GM13976 (cell line): ENCODE measurements at regions not wholly inside any gene's neighbourhood (a gene's known extent, or its start where the extent isn't known, plus 50 kb on each side); places are given as distances from the start of the nearest gene placed in this dataset.
"Not testable (repeated sequence)": the region's sequence is repeated elsewhere in the genome, so short reads cannot be mapped to it uniquely, and the experiment has no call there.

ENCODE experiments used
- DNase-seq: peaks from one replicate; pipeline ENCODE4 v3.0.0; 2012; ENCODE audit warnings: low spot score
- in situ Hi-C: fragments of 300-500 bp; cut with MboI; formaldehyde crosslinking; loops from one replicate; pipeline ENCODE4 v1.12.0; 2022; ENCODE audit warnings: low sequenced_read_pairs, mixed read lengths, inconsistent platforms; ENCODE audit not compliant: unreplicated experiment
- TF ChIP-seq, protein P1 (sequence below): IDR thresholded peaks from 2 replicates; pipeline ENCODE4 v1.5.1; 2012; ENCODE audit warnings: borderline replicate concordance, mild to moderate bottlenecking; ENCODE audit not compliant: insufficient read depth; ENCODE audit errors: extremely low read depth, missing control alignments, control extremely low read depth

DNA sequence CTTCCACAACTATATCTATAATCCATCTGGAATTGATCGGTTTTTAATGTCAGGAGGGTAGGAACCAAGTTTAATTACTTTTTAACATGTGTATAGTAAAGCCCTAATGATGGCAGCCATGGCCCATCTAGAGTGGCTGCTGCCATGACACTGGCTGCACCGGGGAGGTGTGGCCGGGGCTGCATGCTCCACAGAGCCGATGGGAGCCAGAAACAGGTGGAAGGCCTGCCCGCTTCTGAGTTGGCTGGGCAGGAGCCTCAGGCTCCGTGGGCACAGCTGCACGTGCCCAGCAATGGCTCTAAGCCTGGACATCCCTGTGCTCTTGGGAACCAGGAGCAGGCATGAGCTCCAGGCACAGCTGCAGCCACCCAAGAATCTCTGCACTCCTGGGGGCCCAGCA is 73.0 kb downstream of the GBP6 start:
- in situ Hi-C loops, result no loop called here
- TF ChIP-seq, protein P1, sequence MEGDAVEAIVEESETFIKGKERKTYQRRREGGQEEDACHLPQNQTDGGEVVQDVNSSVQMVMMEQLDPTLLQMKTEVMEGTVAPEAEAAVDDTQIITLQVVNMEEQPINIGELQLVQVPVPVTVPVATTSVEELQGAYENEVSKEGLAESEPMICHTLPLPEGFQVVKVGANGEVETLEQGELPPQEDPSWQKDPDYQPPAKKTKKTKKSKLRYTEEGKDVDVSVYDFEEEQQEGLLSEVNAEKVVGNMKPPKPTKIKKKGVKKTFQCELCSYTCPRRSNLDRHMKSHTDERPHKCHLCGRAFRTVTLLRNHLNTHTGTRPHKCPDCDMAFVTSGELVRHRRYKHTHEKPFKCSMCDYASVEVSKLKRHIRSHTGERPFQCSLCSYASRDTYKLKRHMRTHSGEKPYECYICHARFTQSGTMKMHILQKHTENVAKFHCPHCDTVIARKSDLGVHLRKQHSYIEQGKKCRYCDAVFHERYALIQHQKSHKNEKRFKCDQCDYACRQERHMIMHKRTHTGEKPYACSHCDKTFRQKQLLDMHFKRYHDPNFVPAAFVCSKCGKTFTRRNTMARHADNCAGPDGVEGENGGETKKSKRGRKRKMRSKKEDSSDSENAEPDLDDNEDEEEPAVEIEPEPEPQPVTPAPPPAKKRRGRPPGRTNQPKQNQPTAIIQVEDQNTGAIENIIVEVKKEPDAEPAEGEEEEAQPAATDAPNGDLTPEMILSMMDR, result no peak
- DNase-seq, result no peak

DNA sequence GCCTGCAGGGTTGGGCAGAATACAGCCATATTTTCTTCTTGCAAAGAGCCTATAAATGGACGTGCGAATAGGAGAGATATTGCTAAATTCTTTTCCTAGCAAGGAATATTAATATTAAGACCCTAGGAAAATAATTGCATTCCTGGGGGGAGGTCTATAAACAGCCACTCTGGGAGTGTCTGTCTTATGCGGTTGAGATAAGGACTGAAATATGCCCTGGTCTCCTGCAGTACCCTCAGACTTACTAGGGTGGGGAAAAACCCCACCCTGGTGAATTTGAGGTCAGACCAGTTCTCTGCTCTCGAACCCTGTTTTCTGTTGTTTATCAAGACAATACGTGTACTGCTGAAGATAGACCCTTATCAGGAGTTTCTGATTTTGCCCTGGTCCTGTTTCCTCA is 74.4 kb downstream of the GBP6 start:
- in situ Hi-C loops, DNase-seq: not testable (repeated sequence)

DNA sequence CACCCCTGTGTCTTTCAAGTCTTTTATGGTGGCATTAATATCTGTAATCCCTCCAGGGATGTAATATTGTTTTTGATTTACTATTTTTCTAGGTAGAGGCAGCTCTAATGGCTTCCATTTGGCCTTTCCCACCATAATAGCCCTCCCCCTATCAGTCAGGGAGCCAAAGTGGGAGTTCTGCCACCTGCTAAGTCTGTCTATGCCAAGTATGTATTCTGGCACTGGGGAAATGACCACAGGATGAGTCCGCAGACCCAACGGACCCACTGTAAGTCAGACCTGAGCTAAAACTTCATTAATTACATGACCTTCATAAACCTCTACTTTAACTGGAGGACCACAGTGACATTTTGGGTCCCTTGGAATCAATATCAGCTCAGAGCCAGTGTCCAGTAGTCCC is 77.1 kb downstream of the GBP6 start:
- TF ChIP-seq, protein P1, result no peak
- DNase-seq, result no peak
- in situ Hi-C loops, result no loop called here

DNA sequence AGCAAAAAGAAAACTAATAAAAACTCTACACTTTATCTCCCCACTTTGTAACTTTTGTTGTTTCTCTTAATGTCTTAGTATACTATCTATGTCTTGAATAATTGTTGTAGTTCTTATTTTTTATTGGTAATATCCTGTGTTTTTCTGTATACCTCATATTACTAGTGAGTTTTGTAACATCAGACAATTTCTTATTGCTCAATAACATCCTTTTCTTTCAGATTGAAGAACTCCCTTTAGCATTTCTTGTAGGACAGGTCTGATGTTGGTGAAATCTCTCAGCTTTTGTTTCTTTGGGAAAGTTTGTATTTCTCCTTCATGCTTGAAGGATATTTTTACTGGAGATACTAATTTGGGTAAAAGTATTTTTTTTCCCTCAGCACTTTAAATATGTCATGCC is 79.8 kb upstream of the LRRC8B start:
- no peak for DNase-seq
- TF ChIP-seq, protein P1, result no peak
- in situ Hi-C loops, result no loop called here

DNA sequence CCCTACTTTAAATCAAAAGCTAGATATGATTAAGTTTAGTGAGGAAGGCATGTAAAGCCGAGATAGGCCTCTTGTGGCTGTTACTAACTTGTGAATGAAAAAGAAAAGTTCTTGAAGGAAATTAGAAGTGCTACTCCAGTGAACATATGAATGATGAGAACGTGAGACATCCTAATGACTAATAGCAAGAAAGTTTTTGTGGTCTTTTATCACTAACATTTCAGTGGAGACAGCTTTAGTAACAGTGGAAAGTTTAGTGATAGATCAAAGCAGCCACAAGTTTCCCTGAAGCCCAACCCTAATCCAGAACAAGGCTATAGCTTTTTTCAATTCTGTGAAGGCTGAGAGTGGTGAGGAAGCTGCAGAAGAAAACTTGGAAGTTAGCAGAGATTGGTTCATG is 73.6 kb upstream of the LRRC8B start:
- DNase-seq, result peak; percentile 34

DNA sequence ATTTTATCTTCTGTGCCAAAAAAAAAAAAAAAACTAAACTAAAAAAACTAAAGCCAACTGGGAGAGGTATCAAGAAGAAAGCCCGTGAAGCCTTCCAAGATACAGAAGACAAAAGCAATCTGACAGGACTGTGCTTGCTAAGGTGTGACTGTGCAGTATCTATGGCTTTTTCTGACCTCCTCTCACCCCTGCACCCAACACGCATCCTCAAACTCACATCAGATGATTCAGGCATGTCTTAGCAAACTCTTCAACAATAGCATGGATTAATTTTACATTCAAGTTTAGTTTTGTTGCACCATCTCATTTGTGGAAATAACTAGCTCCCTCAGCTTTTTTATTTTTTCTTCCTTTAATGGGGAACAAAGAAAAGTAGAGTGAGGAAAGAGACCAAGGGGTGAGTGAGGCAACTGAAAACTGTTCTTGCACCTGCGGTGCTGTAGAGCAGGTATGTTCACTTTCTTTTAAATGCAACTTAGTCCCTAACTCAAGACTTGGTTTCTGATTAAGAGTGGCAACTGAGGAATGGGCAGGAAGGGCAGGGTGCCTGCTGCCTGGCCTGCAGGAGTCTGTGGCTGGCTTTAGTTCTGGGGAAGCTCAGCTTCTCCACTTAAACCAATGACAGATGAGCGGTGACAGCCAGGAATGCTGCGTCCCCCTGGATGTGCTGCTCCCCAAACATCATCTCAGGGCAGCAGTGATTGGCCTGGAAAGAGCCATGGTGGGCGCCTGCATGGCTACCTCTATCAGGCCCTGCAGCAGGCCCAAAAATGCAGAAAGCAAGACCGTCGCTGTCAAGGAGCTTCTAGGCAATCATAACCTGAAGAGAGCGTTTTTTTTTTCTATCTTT is 71.3 kb upstream of the LRRC8B start:
- no peak for DNase-seq
- TF ChIP-seq, protein P1, result no peak
- in situ Hi-C loops, result loop anchor here (25.0 kb wide), 1 partner anchor 366 kb away; no protein-coding TSS in a partner anchor

More for the DNA sequence above, 73.6 kb upstream of the LRRC8B start:
- in situ Hi-C loops, result loop anchor here (25.0 kb wide), 1 partner anchor 364 kb away; no protein-coding TSS in a partner anchor
- TF ChIP-seq, protein P1, result no peak

DNA sequence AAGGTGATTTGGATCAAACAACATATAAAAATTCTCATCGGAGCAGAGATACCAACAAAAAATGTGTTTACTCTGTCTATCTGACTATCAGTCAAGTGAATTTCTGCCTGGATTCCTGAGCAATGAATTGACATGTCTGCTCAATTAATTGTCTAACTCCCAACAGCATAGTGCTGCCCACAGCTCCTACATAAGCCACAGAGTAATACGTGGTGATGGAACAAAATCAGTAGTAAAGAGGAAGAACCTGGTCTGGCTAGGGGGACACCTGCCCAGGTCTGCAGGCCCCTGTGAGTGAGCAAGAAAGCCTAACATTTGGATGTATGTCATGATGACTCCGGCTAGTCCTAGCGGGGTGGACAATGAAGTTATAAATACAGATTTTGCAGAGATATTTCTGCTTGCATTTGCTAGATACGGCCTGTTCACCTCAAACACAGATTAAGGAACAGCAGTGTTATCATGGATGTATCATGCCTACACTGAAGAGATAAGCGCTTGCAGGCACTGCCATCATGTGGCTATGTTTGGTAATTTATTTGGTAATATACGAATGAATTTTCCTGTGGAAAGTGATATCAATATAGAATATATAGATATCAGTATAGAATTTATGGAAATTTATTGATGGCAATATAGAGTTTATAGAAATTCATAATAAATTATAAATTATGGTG is 69.6 kb upstream of the LRRC8B start:
- peak; percentile 40 for DNase-seq
- TF ChIP-seq, protein P1, result peak; percentile 35
- in situ Hi-C loops, result loop anchor here (25.0 kb wide), 1 partner anchor 368 kb away; no protein-coding TSS in a partner anchor
